Germinal center (tissue), 1 donor: ENCODE measurements at regions not wholly inside any gene's neighbourhood (a gene's known extent, or its start where the extent isn't known, plus 50 kb on each side); places are given as distances from the start of the nearest gene placed in this dataset.

Source experiments
- DNase-seq: peaks from one replicate; pipeline ENCODE4 v3.0.0; 2012; ENCODE audit warnings: mixed read lengths, low spot score

GRCh38 chr10:111732166-111732785 is 451.3 kb downstream of the GPAM start:
- no peak for DNase-seq

- DNase-seq: no peak
Measured at GRCh38 chr10:111739125-111739873, 444.3 kb downstream of the GPAM start.

GRCh38 chr10:111739874-111740139 is 443.8 kb downstream of the GPAM start:
- no peak for DNase-seq

GRCh38 chr10:111745982-111746381 is 437.6 kb downstream of the GPAM start:
- DNase-seq: no peak

GRCh38 chr10:111747751-111748150 is 435.8 kb downstream of the GPAM start:
- DNase-seq: no peak

GRCh38 chr10:111748184-111748583 is 435.4 kb downstream of the GPAM start:
- no peak for DNase-seq

GRCh38 chr10:111750165-111750849 is 433.3 kb downstream of the GPAM start:
- DNase-seq: no peak

GRCh38 chr10:111756217-111757061 is 427.1 kb downstream of the GPAM start:
- DNase-seq: peak; percentile 7

GRCh38 chr10:111758593-111758992 is 425.0 kb downstream of the GPAM start:
- no peak for DNase-seq

GRCh38 chr10:111762114-111762513 is 421.5 kb downstream of the GPAM start:
- DNase-seq: no peak

- DNase-seq: no peak
Measured at GRCh38 chr10:111765216-111765615, 418.3 kb downstream of the GPAM start.

- no peak for DNase-seq
Measured at GRCh38 chr10:111766464-111766863, 417.1 kb downstream of the GPAM start.

GRCh38 chr10:111767661-111768060 is 415.9 kb downstream of the GPAM start:
- DNase-seq: no peak

GRCh38 chr10:111773950-111774349 is 409.6 kb downstream of the GPAM start:
- DNase-seq: no peak

- DNase-seq: no peak
Measured at GRCh38 chr10:111774486-111774885, 409.1 kb downstream of the GPAM start.

- no peak for DNase-seq
Measured at GRCh38 chr10:111784436-111784835, 399.1 kb downstream of the GPAM start.

GRCh38 chr10:111784946-111785465 is 398.6 kb downstream of the GPAM start:
- no peak for DNase-seq

GRCh38 chr10:111785921-111786320 is 397.6 kb downstream of the GPAM start:
- no peak for DNase-seq

- no peak for DNase-seq
Measured at GRCh38 chr10:111789821-111790220, 393.7 kb downstream of the GPAM start.

- no peak for DNase-seq
Measured at GRCh38 chr10:111801841-111802240, 381.7 kb downstream of the GPAM start.

- DNase-seq: no peak
Measured at GRCh38 chr10:111804781-111805180, 378.8 kb downstream of the GPAM start.

GRCh38 chr10:111811517-111811916 is 372.0 kb downstream of the GPAM start:
- DNase-seq: no peak
